ENCODE measurements at regions not wholly inside any gene's neighbourhood (a gene's known extent, or its start where the extent isn't known, plus 50 kb on each side); places are given as distances from the start of the nearest gene placed in this dataset.

- H3K4me1 ChIP-seq = no peaks in the 10 kb centered on the region
- intact Hi-C loops (cut with DNase I; ENCODE audit: low total_unique reads) = no loop called here
- H3K9me3 ChIP-seq = no peaks in the 10 kb centered on the region
- H3K4me3 ChIP-seq = no peak overlapping the region
- H3K27me3 ChIP-seq = no peaks in the 10 kb centered on the region
- DNase-seq = no peak
- no peak overlapping the region for H3K27ac ChIP-seq
- no peaks in the 10 kb centered on the region for H3K36me3 ChIP-seq
- TF ChIP-seq POLR2A (IDR thresholded peaks at IDR 0.05) (no peak), CTCF (IDR thresholded peaks at IDR 0.05) (no peak)
These were observed 176.1 kb upstream of the OPRM1 start for GRCh38 chr6:153862927-153863326.

- H3K4me1 ChIP-seq = no peaks in the 10 kb centered on the region
- no peaks in the 10 kb centered on the region for H3K9me3 ChIP-seq
- H3K36me3 ChIP-seq = no peaks in the 10 kb centered on the region
- H3K27ac ChIP-seq = no peak overlapping the region
- TF ChIP-seq CTCF (IDR thresholded peaks at IDR 0.05) (no peak), POLR2A (IDR thresholded peaks at IDR 0.05) (no peak)
- H3K4me3 ChIP-seq = no peak overlapping the region
- no peak for DNase-seq
- intact Hi-C loops (cut with DNase I; ENCODE audit: low total_unique reads) = no loop called here
- H3K27me3 ChIP-seq = no peaks in the 10 kb centered on the region
These were observed 176.9 kb upstream of the OPRM1 start for GRCh38 chr6:153862139-153862538.

GRCh38 chr6:153858529-153858928, 180.5 kb upstream of the OPRM1 start:
- Histone ChIP-seq H3K9me3 (no peaks in the 10 kb centered on the region), H3K27ac (no peak overlapping the region), H3K36me3 (no peaks in the 10 kb centered on the region), H3K27me3 (no peaks in the 10 kb centered on the region), H3K4me1 (no peaks in the 10 kb centered on the region), H3K4me3 (no peak overlapping the region)
- TF ChIP-seq CTCF (IDR thresholded peaks at IDR 0.05) (no peak), POLR2A (IDR thresholded peaks at IDR 0.05) (no peak)
- no peak for DNase-seq
- intact Hi-C loops (cut with DNase I; ENCODE audit: low total_unique reads) = no loop called here

GRCh38 chr6:153856929-153857376, 182.1 kb upstream of the OPRM1 start:
- no peaks in the 10 kb centered on the region for H3K27me3 ChIP-seq
- H3K27ac ChIP-seq = no peak overlapping the region
- no peak overlapping the region for H3K4me3 ChIP-seq
- H3K4me1 ChIP-seq = no peaks in the 10 kb centered on the region
- DNase-seq = no peak
- no peaks in the 10 kb centered on the region for H3K36me3 ChIP-seq
- H3K9me3 ChIP-seq = no peaks in the 10 kb centered on the region
- no peak for TF ChIP-seq POLR2A (IDR thresholded peaks at IDR 0.05)
- no peak for TF ChIP-seq CTCF (IDR thresholded peaks at IDR 0.05)
- intact Hi-C loops (cut with DNase I; ENCODE audit: low total_unique reads) = no loop called here

- H3K27me3 ChIP-seq = no peaks in the 10 kb centered on the region
- no peaks in the 10 kb centered on the region for H3K9me3 ChIP-seq
- no peak overlapping the region for H3K27ac ChIP-seq
- no peak for TF ChIP-seq CTCF (IDR thresholded peaks at IDR 0.05)
- no peak for TF ChIP-seq POLR2A (IDR thresholded peaks at IDR 0.05)
- H3K4me1 ChIP-seq = no peaks in the 10 kb centered on the region
- DNase-seq = no peak
- H3K4me3 ChIP-seq = no peak overlapping the region
- intact Hi-C loops (cut with DNase I; ENCODE audit: low total_unique reads) = no loop called here
- no peaks in the 10 kb centered on the region for H3K36me3 ChIP-seq
These were observed 186.6 kb upstream of the OPRM1 start for GRCh38 chr6:153852481-153852880.
